Panc1 (cell line): ENCODE measurements at regions not wholly inside any gene's neighbourhood (a gene's known extent, or its start where the extent isn't known, plus 50 kb on each side); places are given as distances from the start of the nearest gene placed in this dataset.
"Not testable (repeated sequence)": the region's sequence is repeated elsewhere in the genome, so short reads cannot be mapped to it uniquely, and the experiment has no call there.

Experiments used
- POLR2AphosphoS5 ChIP-seq: IDR thresholded peaks from 2 replicates; pipeline ENCODE4 v1.6.1; 2012; ENCODE audit warnings: mild to moderate bottlenecking, low read depth, low read length, moderate library complexity
- SIN3A ChIP-seq: IDR thresholded peaks from 2 replicates; pipeline ENCODE4 v1.6.1; 2012; ENCODE audit warnings: low read depth, mild to moderate bottlenecking, low read length, moderate library complexity, borderline replicate concordance; ENCODE audit not compliant: insufficient read depth
- TCF7L2 ChIP-seq: IDR thresholded peaks from 2 replicates; pipeline ENCODE4 v1.6.1; 2011; ENCODE audit warnings: mild to moderate bottlenecking, low read depth, low read length, inconsistent platforms
- TF ChIP-seq, protein P1 (sequence below): fragments of 450-650 bp; IDR thresholded peaks from 2 replicates; pipeline ENCODE4 v1.5.1; 2017; ENCODE audit warnings: mild to moderate bottlenecking

GRCh38 chr9:138179003-138179402 is 301.4 kb downstream of the CACNA1B start:
- TF ChIP-seq, protein P1, sequence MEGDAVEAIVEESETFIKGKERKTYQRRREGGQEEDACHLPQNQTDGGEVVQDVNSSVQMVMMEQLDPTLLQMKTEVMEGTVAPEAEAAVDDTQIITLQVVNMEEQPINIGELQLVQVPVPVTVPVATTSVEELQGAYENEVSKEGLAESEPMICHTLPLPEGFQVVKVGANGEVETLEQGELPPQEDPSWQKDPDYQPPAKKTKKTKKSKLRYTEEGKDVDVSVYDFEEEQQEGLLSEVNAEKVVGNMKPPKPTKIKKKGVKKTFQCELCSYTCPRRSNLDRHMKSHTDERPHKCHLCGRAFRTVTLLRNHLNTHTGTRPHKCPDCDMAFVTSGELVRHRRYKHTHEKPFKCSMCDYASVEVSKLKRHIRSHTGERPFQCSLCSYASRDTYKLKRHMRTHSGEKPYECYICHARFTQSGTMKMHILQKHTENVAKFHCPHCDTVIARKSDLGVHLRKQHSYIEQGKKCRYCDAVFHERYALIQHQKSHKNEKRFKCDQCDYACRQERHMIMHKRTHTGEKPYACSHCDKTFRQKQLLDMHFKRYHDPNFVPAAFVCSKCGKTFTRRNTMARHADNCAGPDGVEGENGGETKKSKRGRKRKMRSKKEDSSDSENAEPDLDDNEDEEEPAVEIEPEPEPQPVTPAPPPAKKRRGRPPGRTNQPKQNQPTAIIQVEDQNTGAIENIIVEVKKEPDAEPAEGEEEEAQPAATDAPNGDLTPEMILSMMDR: not testable (repeated sequence)
- not testable (repeated sequence) for TF ChIP-seq TCF7L2, POLR2AphosphoS5, SIN3A
